HCT116 (cell line): ENCODE measurements at regions not wholly inside any gene's neighbourhood (a gene's known extent, or its start where the extent isn't known, plus 50 kb on each side); places are given as distances from the start of the nearest gene placed in this dataset.

Experiments used
- CTCF ChIP-seq, 3 experiments: fragments of 200-600 bp in 1 of 3; sonication (generic) in 1 of 3; IDR thresholded peaks in 2 of 3; conservative IDR thresholded peaks in 1 of 3; 2 replicates each; pipeline ENCODE4 v1.5.1; 2012 to 2017; ENCODE audit warnings: low read depth in 2 of 3, low read length in 2 of 3, antibody characterized with exemption in 1 of 3, borderline replicate concordance in 1 of 3, control low read depth in 1 of 3, mild to moderate bottlenecking in 1 of 3, mixed read lengths in 1 of 3, mixed run types in 1 of 3, moderate library complexity in 1 of 3; ENCODE audit not compliant: insufficient read depth in 1 of 3
- RAD21 ChIP-seq: IDR thresholded peaks from 2 replicates; pipeline ENCODE4 v1.6.1; 2012; ENCODE audit warnings: low read depth, mild to moderate bottlenecking
- SIN3A ChIP-seq: IDR thresholded peaks from 2 replicates; pipeline ENCODE4 v1.6.1; 2012; ENCODE audit warnings: low read depth
- ZBTB33 ChIP-seq: IDR thresholded peaks from 2 replicates; pipeline ENCODE4 v1.6.1; 2011; ENCODE audit warnings: mild to moderate bottlenecking, low read length, moderate library complexity; ENCODE audit not compliant: insufficient replicate concordance; ENCODE audit errors: extremely low read depth

- TF ChIP-seq SIN3A, result no peak
- TF ChIP-seq RAD21, result no peak
- no peak for TF ChIP-seq CTCF (IDR thresholded peaks at IDR 0.05 in 2 of 3, conservative IDR thresholded peaks at IDR 0.05 in 1 of 3; ENCODE audit: borderline replicate concordance in 1 of 3, insufficient read depth in 1 of 3, low read depth in 2 of 3, low read length in 2 of 3)
- no peak for TF ChIP-seq ZBTB33
Observed at GRCh38 chr5:34574936-34575467, 81.1 kb upstream of the RAI14 start.
